H1 (cell line): ENCODE measurements at regions not wholly inside any gene's neighbourhood (a gene's known extent, or its start where the extent isn't known, plus 50 kb on each side); places are given as distances from the start of the nearest gene placed in this dataset.

Experiments used
- CTCF ChIA-PET: fragments of 300-600 bp; sonication (Branson Sonifier 250); formaldehyde crosslinking; loops from one replicate; lab custom pipeline; 2021; ENCODE audit not compliant: partially characterized antibody; lab: Charles Lee
- POLR2A ChIA-PET: fragments of 300-600 bp; sonication (Branson Sonifier 250); formaldehyde crosslinking; loops from one replicate; lab custom pipeline; 2021; ENCODE audit warnings: inconsistent platforms; ENCODE audit not compliant: partially characterized antibody; lab: Charles Lee
- DNase-seq, 2 experiments: peaks; one replicate each; pipeline versions ENCODE4 v3.0.0 to v3.0.0-alpha.2; 2010 to 2022; ENCODE audit warnings: low spot score in 2 of 2, low read depth in 1 of 2, mixed read lengths in 1 of 2
- FAIRE-seq: peaks from 2 replicates; lab custom pipeline; 2011; peaks lifted over from hg19 to GRCh38; lab: Jason Lieb, UNC
- H2AFZ ChIP-seq: 2 replicates; pipeline ENCODE4 v1.8.1; 2012; ENCODE audit warnings: low read length, inconsistent platforms
- H2AK5ac ChIP-seq: 2 replicates; pipeline ENCODE4 v1.6.1; 2013; ENCODE audit warnings: low read depth, low read length
- H2BK120ac ChIP-seq: replicated peaks from 2 replicates; pipeline ENCODE3; 2013; ENCODE audit warnings: low read depth, low read length, inconsistent platforms
- H2BK12ac ChIP-seq: 2 replicates; pipeline ENCODE4 v1.6.1; 2013; ENCODE audit warnings: low read depth, low read length
- H2BK15ac ChIP-seq: 2 replicates; pipeline ENCODE4 v1.6.1; 2013; ENCODE audit warnings: low read length
- H2BK20ac ChIP-seq: 2 replicates; pipeline ENCODE4 v1.6.1; 2013; ENCODE audit warnings: low read length
- H2BK5ac ChIP-seq: 2 replicates; pipeline ENCODE4 v1.6.1; 2013; ENCODE audit warnings: low read depth, low read length
- H3K14ac ChIP-seq: 2 replicates; pipeline ENCODE4 v1.6.1; 2013; ENCODE audit warnings: inconsistent platforms; ENCODE audit not compliant: insufficient read length
- H3K18ac ChIP-seq: 2 replicates; pipeline ENCODE4 v1.6.1; 2013; ENCODE audit warnings: low read length; ENCODE audit errors: extremely low read depth
- H3K23ac ChIP-seq: 2 replicates; pipeline ENCODE4 v1.6.1; 2013; ENCODE audit warnings: inconsistent platforms; ENCODE audit not compliant: insufficient read length
- H3K23me2 ChIP-seq: 2 replicates; pipeline ENCODE4 v1.6.1; 2013; ENCODE audit warnings: low read depth, low read length
- H3K27ac ChIP-seq: 2 replicates; pipeline ENCODE4 v1.6.1; 2011; ENCODE audit warnings: low read depth, low read length, inconsistent platforms
- H3K27me3 ChIP-seq, 4 experiments: replicated peaks in 1 of 4; 1 replicate in 1 of 4; 2 replicates in 3 of 4; pipeline versions ENCODE4 v1.6.1 to v1.8.1; 2011 to 2013; ENCODE audit warnings: low read length in 3 of 4, mild to moderate bottlenecking in 3 of 4, inconsistent platforms in 2 of 4, mixed read lengths in 2 of 4, moderate library complexity in 1 of 4; ENCODE audit not compliant: control insufficient read depth in 3 of 4, insufficient read depth in 3 of 4; ENCODE audit errors: extremely low read depth in 1 of 4
- H3K36me3 ChIP-seq, 4 experiments: 2 replicates each; pipeline versions ENCODE4 v1.6.1 to v1.8.1; 2011 to 2013; ENCODE audit warnings: mild to moderate bottlenecking in 4 of 4, low read length in 3 of 4, moderate library complexity in 2 of 4, control low read depth in 1 of 4, inconsistent platforms in 1 of 4; ENCODE audit not compliant: insufficient read depth in 4 of 4, control insufficient read depth in 2 of 4
- H3K4ac ChIP-seq: replicated peaks from 2 replicates; pipeline ENCODE3; 2013; ENCODE audit warnings: low read length, low read depth, mixed read lengths, inconsistent platforms; ENCODE audit not compliant: insufficient read length
- H3K4me1 ChIP-seq, 4 experiments: replicated peaks in 1 of 4; 1 replicate in 1 of 4; 2 replicates in 3 of 4; pipeline versions ENCODE4 v1.6.1 to v1.8.1; 2011 to 2013; ENCODE audit warnings: low read length in 3 of 4, inconsistent platforms in 2 of 4, mixed read lengths in 1 of 4; ENCODE audit not compliant: insufficient read depth in 4 of 4, control insufficient read depth in 3 of 4
- H3K4me2 ChIP-seq, 2 experiments: 2 replicates each; pipeline versions ENCODE4 v1.6.1 to v1.8.1; 2011 to 2013; ENCODE audit warnings: low read depth in 2 of 2, low read length in 2 of 2, control low read depth in 1 of 2, inconsistent platforms in 1 of 2, mild to moderate bottlenecking in 1 of 2; ENCODE audit not compliant: insufficient read depth in 1 of 2
- H3K4me3 ChIP-seq, 4 experiments: fragments of 200-600, 300-600 bp in 1 of 4; sonication (generic), shearing (Covaris generic), sonication (Bioruptor Twin) in 1 of 4; 2 replicates each; pipeline versions ENCODE4 v1.5.1 to v1.8.1; 2011 to 2016; ENCODE audit warnings: low read length in 4 of 4, low read depth in 3 of 4, control low read depth in 2 of 4, inconsistent platforms in 2 of 4, mild to moderate bottlenecking in 2 of 4, mixed read lengths in 1 of 4, moderate library complexity in 1 of 4; ENCODE audit not compliant: insufficient read depth in 2 of 4; ENCODE audit errors: extremely low read depth in 1 of 4
- H3K56ac ChIP-seq: replicated peaks from 2 replicates; pipeline ENCODE3; 2013; ENCODE audit warnings: low read depth, mild to moderate bottlenecking, mixed read lengths, low read length, inconsistent platforms; ENCODE audit not compliant: insufficient read length
- H3K79me1 ChIP-seq: 2 replicates; pipeline ENCODE4 v1.6.1; 2013; ENCODE audit warnings: low read depth, low read length, control low read depth
- H3K79me2 ChIP-seq, 2 experiments: 2 replicates each; pipeline versions ENCODE4 v1.6.1 to v1.8.1; 2012 to 2013; ENCODE audit warnings: low read length in 2 of 2, mild to moderate bottlenecking in 2 of 2, inconsistent platforms in 1 of 2; ENCODE audit not compliant: insufficient read depth in 2 of 2, control insufficient read depth in 1 of 2
- H3K9ac ChIP-seq, 4 experiments: replicated peaks in 1 of 4; 1 replicate in 1 of 4; 2 replicates in 3 of 4; pipeline versions ENCODE4 v1.6.1 to v1.8.1; 2011 to 2013; ENCODE audit warnings: low read depth in 3 of 4, low read length in 3 of 4, control low read depth in 2 of 4, mild to moderate bottlenecking in 2 of 4, moderate library complexity in 2 of 4, inconsistent platforms in 1 of 4; ENCODE audit errors: extremely low read depth in 1 of 4
- H3K9me3 ChIP-seq, 2 experiments: 2 replicates each; pipeline versions ENCODE4 v1.6.1 to v1.8.1; 2012 to 2013; ENCODE audit warnings: mild to moderate bottlenecking in 2 of 2, moderate library complexity in 2 of 2, control low read depth in 1 of 2, inconsistent platforms in 1 of 2, low read depth in 1 of 2, low read length in 1 of 2, mixed read lengths in 1 of 2; ENCODE audit not compliant: insufficient read depth in 2 of 2
- H4K20me1 ChIP-seq, 2 experiments: replicated peaks in 1 of 2; 2 replicates each; pipeline versions ENCODE3 to v1.8.1; 2011 to 2013; ENCODE audit warnings: inconsistent platforms in 2 of 2, low read length in 2 of 2, mild to moderate bottlenecking in 1 of 2; ENCODE audit not compliant: insufficient read depth in 2 of 2, control insufficient read depth in 1 of 2
- H4K5ac ChIP-seq: 2 replicates; pipeline ENCODE4 v1.6.1; 2013; ENCODE audit warnings: low read length, low read depth, mixed read lengths, inconsistent platforms; ENCODE audit not compliant: insufficient read length
- H4K8ac ChIP-seq: 2 replicates; pipeline ENCODE4 v1.8.0; 2013; ENCODE audit warnings: mild to moderate bottlenecking, moderate library complexity, low read length, inconsistent platforms; ENCODE audit not compliant: insufficient read depth; ENCODE audit errors: extremely low read depth
- H4K91ac ChIP-seq: replicated peaks from 2 replicates; pipeline ENCODE3; 2013; ENCODE audit warnings: low read length, mixed read lengths, inconsistent platforms; ENCODE audit not compliant: insufficient read length
- BACH1 ChIP-seq: IDR thresholded peaks from 2 replicates; pipeline ENCODE4 v1.6.1; 2012; ENCODE audit warnings: low read length, improper control_type of control experiment
- CEBPB ChIP-seq: IDR thresholded peaks from 2 replicates; pipeline ENCODE4 v1.6.1; 2012; ENCODE audit warnings: low read depth, low read length
- CHD2 ChIP-seq: IDR thresholded peaks from 2 replicates; pipeline ENCODE4 v1.6.1; 2012; ENCODE audit warnings: low read length, improper control_type of control experiment
- EZH2 ChIP-seq: fragments of 200-600 bp; sonication (generic); IDR thresholded peaks from 2 replicates; pipeline ENCODE4 v1.7.1; 2012; ENCODE audit warnings: low read depth, mild to moderate bottlenecking, moderate library complexity, low read length, inconsistent platforms; ENCODE audit not compliant: severe bottlenecking
- HDAC6 ChIP-seq: IDR thresholded peaks from one replicate; pipeline ENCODE4 v1.7.1; 2012; ENCODE audit warnings: low read depth, mild to moderate bottlenecking, inconsistent platforms, low read length, moderate library complexity
- NANOG ChIP-seq: IDR thresholded peaks from 2 replicates; pipeline ENCODE4 v1.6.1; 2011; ENCODE audit warnings: low read length, low read depth, mild to moderate bottlenecking, inconsistent platforms; ENCODE audit not compliant: insufficient read depth, poor library complexity, severe bottlenecking
- PHF8 ChIP-seq: fragments of 200-600 bp; sonication (generic); conservative IDR thresholded peaks from 2 replicates; pipeline ENCODE4 v1.7.1; 2012; ENCODE audit warnings: low read depth, mild to moderate bottlenecking, inconsistent platforms, low read length, moderate library complexity
- POU5F1 ChIP-seq: IDR thresholded peaks from 2 replicates; pipeline ENCODE4 v1.6.1; 2011; ENCODE audit warnings: low read depth, mild to moderate bottlenecking, low read length, moderate library complexity
- RBBP5 ChIP-seq: IDR thresholded peaks from 2 replicates; pipeline ENCODE4 v1.7.1; 2012; ENCODE audit warnings: low read depth, mild to moderate bottlenecking, inconsistent platforms, low read length, moderate library complexity, borderline replicate concordance
- TCF12 ChIP-seq: IDR thresholded peaks from 2 replicates; pipeline ENCODE4 v1.6.1; 2011; ENCODE audit warnings: low read depth, mild to moderate bottlenecking, low read length
- YY1 ChIP-seq: IDR thresholded peaks from 2 replicates; pipeline ENCODE4 v1.6.1; 2011; ENCODE audit warnings: low read depth, mild to moderate bottlenecking, low read length
- WGBS, 2 experiments: shearing (Covaris generic) in 1 of 2; methylation state at CpG; one replicate each; pipeline versions ENCODE4 v1.1.6 to v1.1.7; 2013 to 2015; ENCODE audit warnings: low lambda C conversion rate in 2 of 2, mixed read lengths in 2 of 2, inconsistent platforms in 1 of 2, low coverage in 1 of 2, missing lambda C conversion rate in 1 of 2; ENCODE audit not compliant: insufficient replicate concordance in 2 of 2, insufficient coverage in 1 of 2, insufficient read length in 1 of 2; ENCODE audit errors: extremely low coverage in 1 of 2, missing lambda C conversion rate in 1 of 2; 5-methylcytosine and 5-hydroxymethylcytosine counted together
- TF ChIP-seq, protein P1 (sequence below): IDR thresholded peaks from 2 replicates; pipeline ENCODE4 v1.6.1; 2011; ENCODE audit warnings: low read depth, mild to moderate bottlenecking, low read length; ENCODE audit not compliant: insufficient read depth
- TF ChIP-seq, protein P2 (sequence below): IDR thresholded peaks from 2 replicates; pipeline ENCODE4 v1.6.1; 2012; ENCODE audit warnings: low read length, inconsistent platforms

DNA sequence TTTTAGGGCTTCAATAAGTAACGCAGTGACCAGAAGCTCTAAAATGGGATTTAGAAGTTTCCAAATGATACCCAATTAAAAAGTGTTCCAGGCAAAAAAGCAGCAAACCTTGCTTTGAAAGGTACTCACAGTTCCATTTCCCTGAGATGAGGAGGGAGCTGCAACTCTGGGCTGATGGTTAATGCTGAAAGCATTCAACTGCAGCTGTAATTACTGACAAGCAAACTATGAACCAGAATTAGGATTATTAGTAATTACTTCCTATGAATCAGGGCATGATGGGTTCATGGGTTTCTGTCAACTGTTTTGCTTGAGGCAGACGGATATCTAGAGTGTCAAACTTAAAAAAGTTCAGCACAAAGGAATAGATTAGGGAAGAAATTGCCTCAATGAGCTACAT is 357.4 kb downstream of the STIM2 start:
- no peaks in the 10 kb centered on the region for H3K23me2 ChIP-seq
- no peak overlapping the region for H2BK12ac ChIP-seq
- no peak overlapping the region for H3K23ac ChIP-seq
- H3K79me2 ChIP-seq, result no peaks in the 10 kb centered on the region
- no peak overlapping the region for H3K4me3 ChIP-seq
- H3K4ac ChIP-seq, result no peak overlapping the region
- no peaks in the 10 kb centered on the region for H3K36me3 ChIP-seq
- H3K4me1 ChIP-seq, result no peaks in the 10 kb centered on the region
- H3K9me3 ChIP-seq, result no peaks in the 10 kb centered on the region
- H2BK5ac ChIP-seq, result no peak overlapping the region
- WGBS, 2 experiments, result 83% methylated on average over 2 of the region's 2 CpGs; no CpG with 5 or more reads in 1 of the 2 experiments
- H2BK20ac ChIP-seq, result no peak overlapping the region
- H2AFZ ChIP-seq, result no peak overlapping the region
- no peak overlapping the region for H3K18ac ChIP-seq
- CTCF ChIA-PET, result interaction anchor here (1.1 to 1.4 kb wide), 2 partner anchors 10 to 99 kb away, joined by 3 to 4 read pairs; no protein-coding TSS in a partner anchor
- no peak overlapping the region for H3K27ac ChIP-seq
- H2BK120ac ChIP-seq, result no peak overlapping the region
- H3K79me1 ChIP-seq, result no peaks in the 10 kb centered on the region
- DNase-seq (no peak), FAIRE-seq (no peak)
- no peak overlapping the region for H2AK5ac ChIP-seq
- no peaks in the 10 kb centered on the region for H3K27me3 ChIP-seq
- POLR2A ChIA-PET, result no interaction called here
- no peak overlapping the region for H3K4me2 ChIP-seq
- no peak overlapping the region for H3K14ac ChIP-seq
- no peak overlapping the region for H4K8ac ChIP-seq
- H4K5ac ChIP-seq, result no peak overlapping the region
- H4K20me1 ChIP-seq, result no peaks in the 10 kb centered on the region
- H3K56ac ChIP-seq, result no peak overlapping the region
- H2BK15ac ChIP-seq, result no peak overlapping the region
- no peak overlapping the region for H4K91ac ChIP-seq
- H3K9ac ChIP-seq, result no peak overlapping the region
- TF ChIP-seq POU5F1 (no peak), HDAC6 (no peak), RBBP5 (no peak), CEBPB (no peak), TCF12 (no peak), BACH1 (no peak), CHD2 (no peak), NANOG (no peak), EZH2 (no peak), PHF8 (no peak), YY1 (no peak)
- TF ChIP-seq, protein P1, sequence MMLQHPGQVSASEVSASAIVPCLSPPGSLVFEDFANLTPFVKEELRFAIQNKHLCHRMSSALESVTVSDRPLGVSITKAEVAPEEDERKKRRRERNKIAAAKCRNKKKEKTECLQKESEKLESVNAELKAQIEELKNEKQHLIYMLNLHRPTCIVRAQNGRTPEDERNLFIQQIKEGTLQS, result no peak
- TF ChIP-seq, protein P2, sequence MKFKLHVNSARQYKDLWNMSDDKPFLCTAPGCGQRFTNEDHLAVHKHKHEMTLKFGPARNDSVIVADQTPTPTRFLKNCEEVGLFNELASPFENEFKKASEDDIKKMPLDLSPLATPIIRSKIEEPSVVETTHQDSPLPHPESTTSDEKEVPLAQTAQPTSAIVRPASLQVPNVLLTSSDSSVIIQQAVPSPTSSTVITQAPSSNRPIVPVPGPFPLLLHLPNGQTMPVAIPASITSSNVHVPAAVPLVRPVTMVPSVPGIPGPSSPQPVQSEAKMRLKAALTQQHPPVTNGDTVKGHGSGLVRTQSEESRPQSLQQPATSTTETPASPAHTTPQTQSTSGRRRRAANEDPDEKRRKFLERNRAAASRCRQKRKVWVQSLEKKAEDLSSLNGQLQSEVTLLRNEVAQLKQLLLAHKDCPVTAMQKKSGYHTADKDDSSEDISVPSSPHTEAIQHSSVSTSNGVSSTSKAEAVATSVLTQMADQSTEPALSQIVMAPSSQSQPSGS, result no peak
